Fibroblast of lung (primary cell): ENCODE measurements at regions not wholly inside any gene's neighbourhood (a gene's known extent, or its start where the extent isn't known, plus 50 kb on each side); places are given as distances from the start of the nearest gene placed in this dataset.

Experiments used
- DNase-seq, 2 donors: peaks; one replicate each; pipeline versions ENCODE4 v3.0.0 to v3.0.0-alpha.2; 2010; ENCODE audit warnings: low read depth in 2 of 2
- H2AFZ ChIP-seq: 2 replicates; pipeline ENCODE4 v1.5.1; 2012; ENCODE audit warnings: low read length, control low read depth, inconsistent platforms
- H3K27ac ChIP-seq: 2 replicates; pipeline ENCODE4 v1.5.1; 2011; ENCODE audit warnings: low read length, control low read depth; ENCODE audit not compliant: insufficient read depth
- H3K27me3 ChIP-seq: 2 replicates; pipeline ENCODE4 v1.5.1; 2011; ENCODE audit warnings: mild to moderate bottlenecking, low read length; ENCODE audit not compliant: control insufficient read depth, insufficient read depth
- H3K36me3 ChIP-seq: 2 replicates; pipeline ENCODE4 v1.5.1; 2011; ENCODE audit warnings: low read length; ENCODE audit not compliant: control insufficient read depth, insufficient read depth
- H3K4me1 ChIP-seq: 2 replicates; pipeline ENCODE4 v1.5.1; 2011; ENCODE audit warnings: low read length; ENCODE audit not compliant: control insufficient read depth, insufficient read depth; ENCODE audit errors: extremely low read depth
- H3K4me2 ChIP-seq: 2 replicates; pipeline ENCODE4 v1.5.1; 2011; ENCODE audit warnings: low read length, control low read depth; ENCODE audit not compliant: insufficient read depth; ENCODE audit errors: extremely low read depth
- H3K4me3 ChIP-seq, 4 experiments: fragments of 200-600 bp in 1 of 4; sonication (generic) in 1 of 4; replicated peaks in 1 of 4; 2 replicates each; pipeline ENCODE4 v1.5.1; 2011 to 2016; ENCODE audit warnings: low read length in 4 of 4, low read depth in 3 of 4, mild to moderate bottlenecking in 3 of 4, control low read depth in 2 of 4, inconsistent platforms in 1 of 4, mixed read lengths in 1 of 4; ENCODE audit not compliant: insufficient read depth in 1 of 4; ENCODE audit errors: control extremely low read depth in 1 of 4
- H3K79me2 ChIP-seq: 2 replicates; pipeline ENCODE4 v1.5.1; 2012; ENCODE audit warnings: mild to moderate bottlenecking, low read length, inconsistent platforms; ENCODE audit not compliant: control insufficient read depth, insufficient read depth
- H3K9ac ChIP-seq: 2 replicates; pipeline ENCODE4 v1.5.1; 2011; ENCODE audit warnings: mild to moderate bottlenecking, low read length, control low read depth; ENCODE audit not compliant: insufficient read depth
- H3K9me3 ChIP-seq: 2 replicates; pipeline ENCODE4 v1.5.1; 2012; ENCODE audit warnings: low read depth, low read length; ENCODE audit not compliant: control insufficient read depth, insufficient read depth
- H4K20me1 ChIP-seq: 2 replicates; pipeline ENCODE4 v1.5.1; 2011; ENCODE audit warnings: low read length; ENCODE audit not compliant: control insufficient read depth, insufficient read depth; ENCODE audit errors: extremely low read depth
- CTCF ChIP-seq, 2 donors: IDR thresholded peaks in 1 of 2; conservative IDR thresholded peaks in 1 of 2; 1 replicate in 1 of 2; 2 replicates in 1 of 2; pipeline ENCODE4 v1.5.1; 2011 to 2012; ENCODE audit warnings: low read length in 2 of 2, control low read depth in 1 of 2, inconsistent platforms in 1 of 2, low read depth in 1 of 2, mild to moderate bottlenecking in 1 of 2
- EZH2 ChIP-seq: IDR thresholded peaks from 2 replicates; pipeline ENCODE4 v1.5.1; 2012; ENCODE audit warnings: low read length, control low read depth, mild to moderate bottlenecking; ENCODE audit errors: missing control alignments

- Histone ChIP-seq H3K27ac (no peak overlapping the region), H3K4me2 (no peak overlapping the region), H3K9ac (no peak overlapping the region), H4K20me1 (no peaks in the 10 kb centered on the region), H2AFZ (no peak overlapping the region), H3K79me2 (no peaks in the 10 kb centered on the region), H3K4me3 (no peak overlapping the region), H3K9me3 (no peaks in the 10 kb centered on the region), H3K36me3 (no peaks in the 10 kb centered on the region), H3K27me3 (no peaks in the 10 kb centered on the region), H3K4me1 (no peaks in the 10 kb centered on the region)
- no peak for DNase-seq
- TF ChIP-seq EZH2 (no peak), CTCF (conservative IDR thresholded peaks at IDR 0.05 in 1 of 2, IDR thresholded peaks at IDR 0.05 in 1 of 2; ENCODE audit: low read depth in 1 of 2, low read length in 2 of 2) (no peak)
Measured at GRCh38 chr11:79637219-79637618, 196.4 kb upstream of the TENM4 start.

- H3K4me2 ChIP-seq = no peak overlapping the region
- H3K27me3 ChIP-seq = no peaks in the 10 kb centered on the region
- H3K9ac ChIP-seq = no peak overlapping the region
- TF ChIP-seq EZH2 (no peak), CTCF (conservative IDR thresholded peaks at IDR 0.05 in 1 of 2, IDR thresholded peaks at IDR 0.05 in 1 of 2; ENCODE audit: low read depth in 1 of 2, low read length in 2 of 2) (no peak)
- no peak overlapping the region for H3K27ac ChIP-seq
- no peak overlapping the region for H3K4me3 ChIP-seq
- H3K9me3 ChIP-seq = no peaks in the 10 kb centered on the region
- no peaks in the 10 kb centered on the region for H3K4me1 ChIP-seq
- H4K20me1 ChIP-seq = no peaks in the 10 kb centered on the region
- no peaks in the 10 kb centered on the region for H3K36me3 ChIP-seq
- no peak overlapping the region for H2AFZ ChIP-seq
- H3K79me2 ChIP-seq = no peaks in the 10 kb centered on the region
- no peak for DNase-seq
Measured at GRCh38 chr11:79634905-79635304, 194.1 kb upstream of the TENM4 start.

- H3K4me3 ChIP-seq = no peak overlapping the region
- no peaks in the 10 kb centered on the region for H4K20me1 ChIP-seq
- no peak for TF ChIP-seq EZH2
- TF ChIP-seq CTCF (conservative IDR thresholded peaks at IDR 0.05 in 1 of 2, IDR thresholded peaks at IDR 0.05 in 1 of 2; ENCODE audit: low read depth in 1 of 2, low read length in 2 of 2) = no peak
- no peaks in the 10 kb centered on the region for H3K79me2 ChIP-seq
- H3K27ac ChIP-seq = no peak overlapping the region
- H3K9ac ChIP-seq = no peak overlapping the region
- no peaks in the 10 kb centered on the region for H3K9me3 ChIP-seq
- no peak overlapping the region for H2AFZ ChIP-seq
- H3K36me3 ChIP-seq = no peaks in the 10 kb centered on the region
- H3K4me2 ChIP-seq = no peak overlapping the region
- no peaks in the 10 kb centered on the region for H3K27me3 ChIP-seq
- H3K4me1 ChIP-seq = no peaks in the 10 kb centered on the region
- DNase-seq = no peak
Measured at GRCh38 chr11:79627281-79627680, 186.5 kb upstream of the TENM4 start.
